ENCODE measurements at regions not wholly inside any gene's neighbourhood (a gene's known extent, or its start where the extent isn't known, plus 50 kb on each side); places are given as distances from the start of the nearest gene placed in this dataset.

GRCh38 chr18:34280000-34280399, 55.3 kb upstream of the NOL4 start:
- no peak for TF ChIP-seq CTCF (conservative IDR thresholded peaks at IDR 0.05; ENCODE audit: low read depth, low read length)
- no peak for TF ChIP-seq RAD21 (IDR thresholded peaks at IDR 0.05; ENCODE audit: low read length)
- no peak for TF ChIP-seq FOS (IDR thresholded peaks at IDR 0.05; ENCODE audit: low read depth, low read length)
- TF ChIP-seq RFX5 (IDR thresholded peaks at IDR 0.05; ENCODE audit: low read depth, low read length) = no peak
- no peak for TF ChIP-seq BHLHE40 (IDR thresholded peaks at IDR 0.05; ENCODE audit: low read depth, low read length)
- TF ChIP-seq POLR2A (IDR thresholded peaks at IDR 0.05; ENCODE audit: low read depth, low read length) = no peak
- no peak for TF ChIP-seq CEBPB (IDR thresholded peaks at IDR 0.05; ENCODE audit: low read depth, low read length)
- TF ChIP-seq NFE2L2 (IDR thresholded peaks at IDR 0.05; ENCODE audit: low read depth, low read length) = no peak
- TF ChIP-seq, protein P1, sequence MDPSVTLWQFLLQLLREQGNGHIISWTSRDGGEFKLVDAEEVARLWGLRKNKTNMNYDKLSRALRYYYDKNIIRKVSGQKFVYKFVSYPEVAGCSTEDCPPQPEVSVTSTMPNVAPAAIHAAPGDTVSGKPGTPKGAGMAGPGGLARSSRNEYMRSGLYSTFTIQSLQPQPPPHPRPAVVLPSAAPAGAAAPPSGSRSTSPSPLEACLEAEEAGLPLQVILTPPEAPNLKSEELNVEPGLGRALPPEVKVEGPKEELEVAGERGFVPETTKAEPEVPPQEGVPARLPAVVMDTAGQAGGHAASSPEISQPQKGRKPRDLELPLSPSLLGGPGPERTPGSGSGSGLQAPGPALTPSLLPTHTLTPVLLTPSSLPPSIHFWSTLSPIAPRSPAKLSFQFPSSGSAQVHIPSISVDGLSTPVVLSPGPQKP (IDR thresholded peaks at IDR 0.05; ENCODE audit: borderline replicate concordance, low read depth, low read length) = no peak
- TF ChIP-seq SMC3 (IDR thresholded peaks at IDR 0.05; ENCODE audit: low read depth, low read length) = no peak
